22Rv1 (cell line): ENCODE measurements at regions not wholly inside any gene's neighbourhood (a gene's known extent, or its start where the extent isn't known, plus 50 kb on each side); places are given as distances from the start of the nearest gene placed in this dataset.

Source experiments
- H3K27ac ChIP-seq: fragments of 450-650 bp; 2 replicates; pipeline ENCODE4 v1.5.1; 2017
- ZFX ChIP-seq: fragments of 450-650 bp; IDR thresholded peaks from 2 replicates; pipeline ENCODE4 v1.6.1; 2017; ENCODE audit warnings: antibody characterized with exemption, borderline replicate concordance
- TF ChIP-seq, protein P1 (sequence below): fragments of 450-650 bp; IDR thresholded peaks from 2 replicates; pipeline ENCODE4 v1.5.1; 2017; ENCODE audit warnings: mild to moderate bottlenecking

DNA sequence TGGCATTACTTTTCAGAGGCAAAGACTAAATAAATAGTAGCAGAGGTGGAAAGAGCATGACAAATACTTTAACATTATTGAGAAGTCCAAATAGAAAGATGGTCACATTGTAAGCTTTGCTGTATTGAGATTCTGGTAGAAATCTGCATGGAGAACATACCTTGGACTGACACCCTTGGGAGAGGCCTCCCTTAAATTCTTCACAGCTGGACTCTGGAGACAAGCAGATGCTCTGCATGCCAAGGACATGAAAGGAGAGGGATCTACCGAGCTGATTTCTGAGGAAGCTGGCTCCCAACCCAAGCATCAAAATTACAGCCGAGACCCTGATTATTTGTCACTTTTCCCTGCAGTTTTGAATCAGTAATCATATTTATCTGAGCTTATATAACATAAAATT is 212.5 kb upstream of the COL8A1 start:
- no peak for TF ChIP-seq ZFX
- TF ChIP-seq, protein P1, sequence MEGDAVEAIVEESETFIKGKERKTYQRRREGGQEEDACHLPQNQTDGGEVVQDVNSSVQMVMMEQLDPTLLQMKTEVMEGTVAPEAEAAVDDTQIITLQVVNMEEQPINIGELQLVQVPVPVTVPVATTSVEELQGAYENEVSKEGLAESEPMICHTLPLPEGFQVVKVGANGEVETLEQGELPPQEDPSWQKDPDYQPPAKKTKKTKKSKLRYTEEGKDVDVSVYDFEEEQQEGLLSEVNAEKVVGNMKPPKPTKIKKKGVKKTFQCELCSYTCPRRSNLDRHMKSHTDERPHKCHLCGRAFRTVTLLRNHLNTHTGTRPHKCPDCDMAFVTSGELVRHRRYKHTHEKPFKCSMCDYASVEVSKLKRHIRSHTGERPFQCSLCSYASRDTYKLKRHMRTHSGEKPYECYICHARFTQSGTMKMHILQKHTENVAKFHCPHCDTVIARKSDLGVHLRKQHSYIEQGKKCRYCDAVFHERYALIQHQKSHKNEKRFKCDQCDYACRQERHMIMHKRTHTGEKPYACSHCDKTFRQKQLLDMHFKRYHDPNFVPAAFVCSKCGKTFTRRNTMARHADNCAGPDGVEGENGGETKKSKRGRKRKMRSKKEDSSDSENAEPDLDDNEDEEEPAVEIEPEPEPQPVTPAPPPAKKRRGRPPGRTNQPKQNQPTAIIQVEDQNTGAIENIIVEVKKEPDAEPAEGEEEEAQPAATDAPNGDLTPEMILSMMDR, result no peak
- no peak overlapping the region for H3K27ac ChIP-seq

DNA sequence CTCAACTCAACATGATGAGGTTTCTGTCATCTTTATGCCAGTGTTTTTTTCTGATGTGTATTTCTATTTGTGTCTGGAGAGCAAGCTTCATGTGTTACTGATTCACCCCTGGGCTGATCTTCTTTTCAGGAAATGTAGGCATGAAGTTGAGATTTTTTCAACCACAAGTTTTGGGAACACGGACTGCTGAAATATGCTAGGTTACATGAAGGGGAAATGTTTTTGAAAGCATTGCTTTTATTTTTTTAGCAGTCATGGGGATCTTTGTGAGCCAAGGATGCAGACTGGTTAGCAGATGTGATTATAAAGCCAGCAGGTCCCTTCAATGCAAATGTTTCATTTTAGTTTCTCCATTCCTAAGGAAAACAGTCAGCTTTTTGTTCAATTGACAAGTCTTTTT is 219.3 kb upstream of the COL8A1 start:
- TF ChIP-seq, protein P1, result no peak
- no peak for TF ChIP-seq ZFX

DNA sequence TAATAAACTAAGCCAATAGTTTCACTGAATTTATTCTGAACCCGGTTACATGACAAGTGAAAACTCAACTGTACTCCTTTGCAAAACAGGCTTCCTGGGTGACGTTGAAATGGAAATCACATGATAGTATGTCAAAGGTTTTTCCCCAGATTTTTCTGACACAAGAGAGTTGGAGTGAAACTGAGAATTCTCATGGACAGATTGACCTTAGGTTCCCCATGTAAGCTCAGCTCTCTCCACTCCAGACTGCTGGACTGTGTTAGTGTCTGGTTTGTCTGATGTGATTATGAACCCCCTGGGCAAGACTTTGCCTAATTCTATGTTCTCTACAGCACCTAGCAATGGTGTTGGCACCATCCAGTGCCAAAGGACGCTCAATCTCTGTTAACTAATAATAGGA is 219.7 kb upstream of the COL8A1 start:
- no peak overlapping the region for H3K27ac ChIP-seq
- TF ChIP-seq ZFX, result no peak
- TF ChIP-seq, protein P1, result no peak

More for the DNA sequence above, 219.3 kb upstream of the COL8A1 start:
- H3K27ac ChIP-seq, result no peak overlapping the region

DNA sequence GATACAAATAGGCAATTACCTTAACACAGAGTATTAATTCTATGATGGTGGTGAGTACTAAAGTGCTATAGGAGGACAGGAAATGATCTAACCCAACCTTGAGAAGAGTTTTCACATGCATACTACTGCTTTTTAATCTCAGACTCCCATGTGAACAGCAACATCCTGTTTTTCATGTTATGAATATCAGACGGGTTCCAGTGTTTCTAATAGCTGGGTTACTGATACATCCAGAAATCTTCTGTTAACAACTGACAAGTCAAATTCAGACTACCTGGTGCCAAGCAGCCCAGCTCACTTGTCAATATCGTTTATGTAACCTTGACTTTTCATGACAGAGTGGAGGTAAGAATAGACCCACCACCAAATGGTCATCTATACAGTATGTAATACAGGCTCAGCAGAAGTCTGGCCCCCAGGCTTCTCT is 220.2 kb upstream of the COL8A1 start:
- TF ChIP-seq, protein P1, result no peak
- TF ChIP-seq ZFX, result no peak
- H3K27ac ChIP-seq, result no peak overlapping the region

DNA sequence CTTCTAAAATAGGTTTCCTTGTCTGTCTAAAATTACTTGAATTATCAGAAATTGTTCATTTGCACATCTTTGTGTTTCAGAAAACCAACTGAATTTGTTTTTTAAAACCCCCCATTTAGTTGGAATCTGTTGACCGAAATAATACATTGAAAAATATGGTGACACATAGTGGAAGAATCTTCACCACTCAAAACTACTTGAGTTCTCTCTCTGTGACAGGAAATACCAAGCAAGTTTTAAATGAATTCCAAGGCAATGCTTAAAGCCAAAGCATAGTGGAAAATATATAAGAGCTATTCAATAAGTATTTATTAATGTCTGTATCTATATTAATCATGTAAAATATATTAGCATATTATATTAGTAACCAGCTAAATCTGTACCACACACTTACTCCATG is 224.9 kb upstream of the COL8A1 start:
- H3K27ac ChIP-seq, result no peak overlapping the region
- TF ChIP-seq, protein P1, result no peak
- TF ChIP-seq ZFX, result no peak

DNA sequence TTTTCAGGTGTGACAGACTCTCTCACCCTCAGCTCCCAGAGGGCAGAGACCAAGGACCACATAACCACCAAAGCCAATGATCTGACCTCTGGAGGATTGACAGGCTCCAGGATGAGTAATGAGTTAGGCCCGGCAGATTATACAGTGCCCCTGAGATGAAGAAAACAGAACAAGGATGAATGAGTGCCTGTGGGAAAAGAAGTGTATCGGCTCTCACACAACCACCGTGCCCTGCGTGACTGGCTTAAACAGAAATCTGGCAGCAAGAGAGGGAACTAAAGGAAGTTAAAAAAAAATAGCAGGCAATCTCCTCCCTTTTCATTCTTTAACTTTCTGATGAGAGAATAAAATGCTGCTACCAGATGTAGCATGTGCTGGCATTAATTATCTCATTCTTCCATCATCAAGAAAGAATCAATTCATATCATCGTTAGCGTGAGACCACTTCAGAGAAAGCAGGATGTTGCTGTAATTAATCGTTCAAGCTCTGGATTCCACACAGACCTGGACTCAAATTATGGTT is 227.5 kb upstream of the COL8A1 start:
- H3K27ac ChIP-seq, result no peak overlapping the region
- TF ChIP-seq, protein P1, result no peak

DNA sequence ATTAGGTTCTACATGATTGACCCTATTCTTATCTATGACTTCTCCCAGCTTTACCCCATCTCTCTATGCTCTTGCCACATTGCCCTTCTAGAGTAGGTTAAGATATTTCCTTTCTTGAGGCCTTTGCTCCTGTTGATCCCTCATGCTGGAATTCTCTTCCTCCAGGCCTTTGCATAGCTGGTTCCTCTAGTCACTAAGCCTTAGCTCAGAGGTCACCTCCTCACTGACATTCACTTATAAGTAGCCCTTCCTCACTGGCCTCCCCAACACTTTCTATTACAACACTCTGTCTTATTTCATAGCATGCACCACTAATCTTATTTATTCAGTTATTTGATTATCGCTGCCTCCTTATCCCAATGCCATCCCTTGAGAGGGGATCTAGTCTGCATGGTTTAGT is 228.4 kb upstream of the COL8A1 start:
- no peak overlapping the region for H3K27ac ChIP-seq
- TF ChIP-seq, protein P1, result no peak
- no peak for TF ChIP-seq ZFX
